AG09309 (cell line): ENCODE measurements at regions not wholly inside any gene's neighbourhood (a gene's known extent, or its start where the extent isn't known, plus 50 kb on each side); places are given as distances from the start of the nearest gene placed in this dataset.

ENCODE experiments used
- DNase-seq: peaks from one replicate; pipeline ENCODE4 v3.0.0-alpha.2; 2010; ENCODE audit warnings: low read depth
- H3K4me3 ChIP-seq: 2 replicates; pipeline ENCODE4 v1.5.1; 2011; ENCODE audit warnings: mild to moderate bottlenecking, low read depth, low read length, moderate library complexity; ENCODE audit not compliant: control insufficient read depth
- CTCF ChIP-seq: IDR thresholded peaks from 2 replicates; pipeline ENCODE4 v1.5.1; 2011; ENCODE audit warnings: mild to moderate bottlenecking, low read depth, low read length, inconsistent platforms; ENCODE audit not compliant: insufficient read depth, control insufficient read depth; ENCODE audit errors: missing control alignments

- DNase-seq = no peak
- no peak overlapping the region for H3K4me3 ChIP-seq
- no peak for TF ChIP-seq CTCF
Observed at GRCh38 chr1:162992945-162993344, 76.2 kb upstream of the RGS4 start.

- TF ChIP-seq CTCF = no peak
- H3K4me3 ChIP-seq = no peak overlapping the region
- DNase-seq = no peak
Observed at GRCh38 chr1:162991444-162991843, 77.7 kb upstream of the RGS4 start.

GRCh38 chr1:162990665-162991064, 78.5 kb upstream of the RGS4 start:
- TF ChIP-seq CTCF = no peak
- no peak overlapping the region for H3K4me3 ChIP-seq
- DNase-seq = no peak

GRCh38 chr1:162988869-162989268, 80.3 kb upstream of the RGS4 start:
- no peak for TF ChIP-seq CTCF
- DNase-seq = no peak
- H3K4me3 ChIP-seq = no peak overlapping the region

GRCh38 chr1:162987866-162988265, 81.3 kb upstream of the RGS4 start:
- no peak for DNase-seq
- no peak for TF ChIP-seq CTCF
- no peak overlapping the region for H3K4me3 ChIP-seq

- no peak for DNase-seq
- H3K4me3 ChIP-seq = no peak overlapping the region
- no peak for TF ChIP-seq CTCF
Observed at GRCh38 chr1:162985816-162986435, 83.2 kb upstream of the RGS4 start.

- no peak for TF ChIP-seq CTCF
- no peak for DNase-seq
- H3K4me3 ChIP-seq = no peak overlapping the region
Observed at GRCh38 chr1:162984699-162985098, 84.5 kb upstream of the RGS4 start.
